ENCODE measurements at regions not wholly inside any gene's neighbourhood (a gene's known extent, or its start where the extent isn't known, plus 50 kb on each side); places are given as distances from the start of the nearest gene placed in this dataset.

- Histone ChIP-seq H3K27ac (ENCODE audit: low read depth, low read length) (no peak overlapping the region), H3K9me3 (ENCODE audit: control insufficient read depth, insufficient read depth, low read length) (no peaks in the 10 kb centered on the region), H3K4me3 (ENCODE audit: low read depth, low read length) (no peak overlapping the region), H3K27me3 (ENCODE audit: control insufficient read depth, insufficient read depth, low read length) (no peaks in the 10 kb centered on the region)
- ChIA-PET CTCF (no interaction called here), POLR2A (no interaction called here)
- no peak for DNase-seq (ENCODE audit: low read depth, low spot score)
- TF ChIP-seq CTCF (IDR thresholded peaks at IDR 0.05; ENCODE audit: low read depth, low read length) = no peak
Measured at GRCh38 chr14:85236296-85236695, 293.6 kb upstream of the FLRT2 start.

- TF ChIP-seq CTCF (IDR thresholded peaks at IDR 0.05; ENCODE audit: low read depth, low read length) = no peak
- Histone ChIP-seq H3K4me3 (ENCODE audit: low read depth, low read length) (no peak overlapping the region), H3K9me3 (ENCODE audit: control insufficient read depth, insufficient read depth, low read length) (no peaks in the 10 kb centered on the region), H3K27me3 (ENCODE audit: control insufficient read depth, insufficient read depth, low read length) (no peaks in the 10 kb centered on the region), H3K27ac (ENCODE audit: low read depth, low read length) (no peak overlapping the region)
- no peak for DNase-seq (ENCODE audit: low read depth, low spot score)
- ChIA-PET POLR2A (no interaction called here), CTCF (no interaction called here)
Measured at GRCh38 chr14:85239791-85240190, 290.2 kb upstream of the FLRT2 start.

GRCh38 chr14:85241022-85241855, 288.7 kb upstream of the FLRT2 start:
- no peak overlapping the region for H3K27ac ChIP-seq (ENCODE audit: low read depth, low read length)
- no peaks in the 10 kb centered on the region for H3K27me3 ChIP-seq (ENCODE audit: control insufficient read depth, insufficient read depth, low read length)
- no peak for TF ChIP-seq CTCF (IDR thresholded peaks at IDR 0.05; ENCODE audit: low read depth, low read length)
- ChIA-PET CTCF (no interaction called here), POLR2A (no interaction called here)
- DNase-seq (ENCODE audit: low read depth, low spot score) = no peak
- no peak overlapping the region for H3K4me3 ChIP-seq (ENCODE audit: low read depth, low read length)
- H3K9me3 ChIP-seq (ENCODE audit: control insufficient read depth, insufficient read depth, low read length) = no peaks in the 10 kb centered on the region

GRCh38 chr14:85242666-85243065, 287.3 kb upstream of the FLRT2 start:
- no peak for DNase-seq (ENCODE audit: low read depth, low spot score)
- no peaks in the 10 kb centered on the region for H3K27me3 ChIP-seq (ENCODE audit: control insufficient read depth, insufficient read depth, low read length)
- no peak overlapping the region for H3K27ac ChIP-seq (ENCODE audit: low read depth, low read length)
- CTCF ChIA-PET = interaction anchor here (0.6 kb wide), 1 partner anchor 232 kb away, joined by 6 read pairs; no protein-coding TSS in a partner anchor
- no peak for TF ChIP-seq CTCF (IDR thresholded peaks at IDR 0.05; ENCODE audit: low read depth, low read length)
- H3K4me3 ChIP-seq (ENCODE audit: low read depth, low read length) = no peak overlapping the region
- POLR2A ChIA-PET = no interaction called here
- no peaks in the 10 kb centered on the region for H3K9me3 ChIP-seq (ENCODE audit: control insufficient read depth, insufficient read depth, low read length)

- no peaks in the 10 kb centered on the region for H3K9me3 ChIP-seq (ENCODE audit: control insufficient read depth, insufficient read depth, low read length)
- no peak overlapping the region for H3K4me3 ChIP-seq (ENCODE audit: low read depth, low read length)
- TF ChIP-seq CTCF (IDR thresholded peaks at IDR 0.05; ENCODE audit: low read depth, low read length) = no peak
- no peak for DNase-seq (ENCODE audit: low read depth, low spot score)
- POLR2A ChIA-PET = no interaction called here
- H3K27ac ChIP-seq (ENCODE audit: low read depth, low read length) = no peak overlapping the region
- CTCF ChIA-PET = interaction anchor here (0.6 kb wide), 1 partner anchor 232 kb away, joined by 6 read pairs; no protein-coding TSS in a partner anchor
- no peaks in the 10 kb centered on the region for H3K27me3 ChIP-seq (ENCODE audit: control insufficient read depth, insufficient read depth, low read length)
Measured at GRCh38 chr14:85243321-85243720, 286.6 kb upstream of the FLRT2 start.
